ENCODE measurements at regions not wholly inside any gene's neighbourhood (a gene's known extent, or its start where the extent isn't known, plus 50 kb on each side); places are given as distances from the start of the nearest gene placed in this dataset.

- no peaks in the 10 kb centered on the region for H3K79me2 ChIP-seq (ENCODE audit: insufficient read depth)
- no peaks in the 10 kb centered on the region for H3K36me3 ChIP-seq (replicated peaks in 1 of 2; ENCODE audit: control insufficient read depth in 1 of 2, insufficient read depth in 2 of 2, low read length in 1 of 2)
- CTCF ChIA-PET: no interaction called here
- H3K4me2 ChIP-seq: no peak overlapping the region
- H3K9me3 ChIP-seq: no peaks in the 10 kb centered on the region
- H3K9ac ChIP-seq: no peak overlapping the region
- H3K27ac ChIP-seq (ENCODE audit: low read depth in 2 of 2, low read length in 1 of 2): no peak overlapping the region
- DNase-seq: no peak
- H3K4me3 ChIP-seq (ENCODE audit: low read depth in 2 of 2, low read length in 1 of 2): no peak overlapping the region
- no peak overlapping the region for H2AFZ ChIP-seq (ENCODE audit: low read depth)
- no peaks in the 10 kb centered on the region for H4K20me1 ChIP-seq (ENCODE audit: insufficient read depth)
- no peaks in the 10 kb centered on the region for H3K27me3 ChIP-seq (ENCODE audit: insufficient read depth)
- TF ChIP-seq FOXM1 (IDR thresholded peaks at IDR 0.05; ENCODE audit: low read depth) (no peak), IRF3 (IDR thresholded peaks at IDR 0.05; ENCODE audit: low read depth, low read length) (no peak), CTCF (IDR thresholded peaks at IDR 0.05) (no peak), NFIC (IDR thresholded peaks at IDR 0.05; ENCODE audit: borderline replicate concordance) (no peak), MXI1 (IDR thresholded peaks at IDR 0.05; ENCODE audit: low read depth, low read length) (no peak), RXRA (IDR thresholded peaks at IDR 0.05; ENCODE audit: borderline replicate concordance, low read depth) (no peak), FOSL2 (IDR thresholded peaks at IDR 0.05; ENCODE audit: borderline replicate concordance, low read depth) (no peak), TCF12 (IDR thresholded peaks at IDR 0.05) (no peak), ZBTB33 (IDR thresholded peaks at IDR 0.05; ENCODE audit: borderline replicate concordance, low read depth) (no peak), ELF1 (IDR thresholded peaks at IDR 0.05) (no peak)
- peaks cover 0 to 10% of the 10 kb centered on the region in 2 experiments; a peak in 1 of 4 replicates for H3K4me1 ChIP-seq (ENCODE audit: control insufficient read depth in 1 of 2, insufficient read depth in 2 of 2, low read depth in 1 of 2, low read length in 1 of 2)
- POLR2A ChIA-PET: no interaction called here
- no peaks in the 10 kb centered on the region for H3F3A ChIP-seq (replicated peaks; ENCODE audit: insufficient read depth)
- no peaks in the 10 kb centered on the region for H3K9me2 ChIP-seq
These were observed 154.8 kb upstream of the DAB1 start for GRCh38 chr1:57578680-57579079.

GRCh38 chr1:57578099-57578498 lies 154.2 kb upstream of the DAB1 start:
- 56% methylated on average over 2 of the region's 2 CpGs for WGBS (ENCODE audit: low lambda C conversion rate)

More at GRCh38 chr1:57578099-57578498, 154.2 kb upstream of the DAB1 start:
- peaks cover 0 to 10% of the 10 kb centered on the region in 2 experiments; a peak in 1 of 4 replicates for H3K4me1 ChIP-seq (ENCODE audit: control insufficient read depth in 1 of 2, insufficient read depth in 2 of 2, low read depth in 1 of 2, low read length in 1 of 2)
- no peak overlapping the region for H3K4me2 ChIP-seq
- no peaks in the 10 kb centered on the region for H3K79me2 ChIP-seq (ENCODE audit: insufficient read depth)
- H3K36me3 ChIP-seq (replicated peaks in 1 of 2; ENCODE audit: control insufficient read depth in 1 of 2, insufficient read depth in 2 of 2, low read length in 1 of 2): no peaks in the 10 kb centered on the region
- no peaks in the 10 kb centered on the region for H3K9me3 ChIP-seq
- H4K20me1 ChIP-seq (ENCODE audit: insufficient read depth): no peaks in the 10 kb centered on the region
- TF ChIP-seq ELF1 (IDR thresholded peaks at IDR 0.05): no peak
- no peak for TF ChIP-seq EZH2phosphoT487 (IDR thresholded peaks at IDR 0.05; ENCODE audit: borderline replicate concordance, low read depth)
- TF ChIP-seq ZBTB33 (IDR thresholded peaks at IDR 0.05; ENCODE audit: borderline replicate concordance, low read depth): no peak
- DNase-seq: no peak
- H2AFZ ChIP-seq (ENCODE audit: low read depth): no peak overlapping the region
- no peak overlapping the region for H3K27ac ChIP-seq (ENCODE audit: low read depth in 2 of 2, low read length in 1 of 2)
- no peaks in the 10 kb centered on the region for H3F3A ChIP-seq (replicated peaks; ENCODE audit: insufficient read depth)
- H3K9me2 ChIP-seq: no peaks in the 10 kb centered on the region
- ChIA-PET CTCF (no interaction called here), POLR2A (no interaction called here)
- no peaks in the 10 kb centered on the region for H3K27me3 ChIP-seq (ENCODE audit: insufficient read depth)
- H3K9ac ChIP-seq: no peak overlapping the region
- no peak overlapping the region for H3K4me3 ChIP-seq (ENCODE audit: low read depth in 2 of 2, low read length in 1 of 2)

Data from SK-N-SH (cell line).